ENCODE measurements at regions not wholly inside any gene's neighbourhood (a gene's known extent, or its start where the extent isn't known, plus 50 kb on each side); places are given as distances from the start of the nearest gene placed in this dataset.

DNA sequence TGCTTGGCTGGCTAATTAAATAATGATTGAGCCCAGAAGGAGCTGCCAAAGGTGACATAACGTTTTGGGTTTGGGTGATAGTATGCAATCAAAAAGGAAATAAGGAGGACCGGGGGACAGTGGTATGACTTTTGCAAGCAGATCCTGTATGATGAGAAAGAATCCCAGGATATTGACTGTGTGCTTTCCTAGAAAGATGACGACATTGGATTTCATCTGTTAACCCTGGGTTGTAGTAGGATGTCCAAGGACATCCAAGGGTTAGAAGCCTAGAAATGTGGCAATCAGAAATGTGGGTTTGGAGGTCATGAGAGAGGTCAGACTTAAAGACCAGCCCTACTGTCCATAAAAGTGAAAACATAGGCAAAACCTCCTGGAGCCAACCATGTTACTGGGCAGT lies 50.3 kb upstream of the HMHB1 start:
- no peak for DNase-seq

DNA sequence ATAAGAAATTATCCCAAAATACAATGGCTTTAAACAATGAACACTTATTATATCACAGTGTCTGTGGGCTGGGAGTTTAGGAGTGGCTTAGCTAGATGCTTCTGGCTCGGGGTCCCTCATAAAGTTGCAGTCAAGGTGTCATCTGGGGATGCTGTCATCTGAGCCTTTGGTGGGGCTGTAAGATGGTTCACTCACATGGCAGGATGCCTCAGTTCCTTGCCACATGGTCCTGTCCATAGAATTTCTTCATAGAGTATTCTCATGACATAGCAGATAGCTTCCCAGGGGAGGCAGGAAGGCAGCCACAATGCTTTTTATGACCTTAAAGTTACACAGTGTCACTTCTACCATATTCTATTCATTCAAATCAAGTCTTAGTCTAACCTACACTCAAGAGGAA lies 51.2 kb upstream of the HMHB1 start:
- DNase-seq: no peak

DNA sequence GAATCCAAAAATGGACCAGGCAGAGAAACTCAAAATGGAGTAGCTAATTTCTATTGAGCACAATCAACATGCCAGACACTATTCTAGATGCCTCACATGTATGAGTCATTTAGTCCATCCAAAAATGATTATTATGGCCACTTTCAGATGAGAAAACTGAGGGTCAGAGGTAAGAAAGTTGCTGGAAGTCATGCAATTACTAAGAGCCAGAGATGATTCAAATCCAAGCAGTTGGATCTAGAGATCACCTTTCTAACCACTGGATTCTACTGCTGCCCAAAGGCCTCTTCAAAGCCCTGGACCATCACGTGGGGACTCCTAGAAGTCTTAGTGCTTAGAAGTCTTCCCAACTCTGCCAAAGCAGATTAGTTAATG lies 51.8 kb upstream of the HMHB1 start:
- no peak for DNase-seq

DNA sequence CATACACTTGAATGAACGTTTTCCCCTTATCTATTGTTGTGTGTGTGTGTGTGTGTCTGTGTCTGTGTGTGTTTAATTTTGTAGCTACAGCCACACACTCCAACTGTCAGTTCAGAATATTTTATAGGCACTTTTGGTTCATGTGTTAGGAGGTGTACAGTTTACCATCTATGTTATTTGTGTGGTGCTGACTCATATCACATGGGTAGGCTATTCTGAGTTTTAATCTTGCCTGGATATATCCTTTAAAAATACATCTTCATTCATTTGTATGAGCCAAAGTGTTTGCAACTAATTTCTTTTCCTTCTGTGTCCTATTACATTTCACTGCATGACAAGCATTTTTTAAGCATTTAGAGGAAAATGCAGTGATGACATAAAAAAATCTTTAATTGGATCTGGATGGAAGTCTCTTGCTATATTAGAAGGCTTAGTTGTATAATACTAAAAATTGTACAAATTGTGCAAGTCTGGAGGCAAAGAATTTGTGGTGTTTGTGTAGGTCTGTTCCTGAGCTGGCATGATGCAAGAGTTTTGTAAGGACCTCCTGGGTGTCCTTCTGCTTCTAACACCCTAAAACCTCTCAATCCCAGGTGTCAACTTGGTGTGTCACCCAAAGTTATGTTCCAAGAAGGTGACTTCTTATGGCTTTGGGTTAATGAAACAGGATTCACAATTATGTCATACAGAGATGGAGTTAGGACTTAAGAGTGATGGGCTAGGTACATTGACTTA lies 52.4 kb upstream of the HMHB1 start:
- DNase-seq: no peak

DNA sequence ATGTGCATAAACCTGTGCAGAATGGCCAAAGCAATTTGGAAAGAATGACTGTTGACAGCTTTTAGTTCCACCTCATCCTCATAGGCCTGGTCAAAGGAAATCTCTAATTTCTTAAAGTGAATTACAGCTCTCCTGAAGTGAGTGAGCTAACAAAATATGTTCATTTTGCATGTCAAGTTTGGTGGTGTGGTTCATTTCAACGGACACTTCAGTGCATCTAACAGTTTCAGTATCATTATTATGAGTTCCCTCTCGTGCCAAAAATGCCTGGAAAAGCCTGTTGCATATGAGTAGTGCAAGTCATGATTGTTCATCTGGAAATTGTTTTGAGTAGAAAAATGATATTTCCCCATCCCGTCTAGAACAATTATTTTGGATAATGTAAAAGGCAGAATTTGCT lies 53.2 kb upstream of the HMHB1 start:
- DNase-seq: no peak

DNA sequence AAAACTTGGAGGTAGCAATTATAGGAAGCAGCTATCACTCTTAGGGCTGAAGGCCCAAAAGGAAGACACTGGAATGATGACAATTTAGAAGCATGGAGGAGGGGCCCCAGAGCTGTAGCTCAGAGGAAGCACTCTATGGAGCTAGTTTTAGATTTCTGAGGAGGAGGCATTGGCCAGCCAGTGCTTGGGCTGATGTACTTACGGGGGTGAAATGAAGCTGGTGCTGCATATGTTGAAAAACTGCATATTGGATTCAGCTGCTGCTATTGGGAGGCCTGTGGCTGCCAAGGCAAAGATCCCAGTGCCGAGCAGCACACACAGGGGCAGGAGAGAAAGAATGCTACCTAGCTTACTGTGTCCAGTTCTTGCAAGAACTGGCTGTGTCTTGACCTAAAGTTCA lies 53.9 kb upstream of the HMHB1 start:
- DNase-seq: no peak

DNA sequence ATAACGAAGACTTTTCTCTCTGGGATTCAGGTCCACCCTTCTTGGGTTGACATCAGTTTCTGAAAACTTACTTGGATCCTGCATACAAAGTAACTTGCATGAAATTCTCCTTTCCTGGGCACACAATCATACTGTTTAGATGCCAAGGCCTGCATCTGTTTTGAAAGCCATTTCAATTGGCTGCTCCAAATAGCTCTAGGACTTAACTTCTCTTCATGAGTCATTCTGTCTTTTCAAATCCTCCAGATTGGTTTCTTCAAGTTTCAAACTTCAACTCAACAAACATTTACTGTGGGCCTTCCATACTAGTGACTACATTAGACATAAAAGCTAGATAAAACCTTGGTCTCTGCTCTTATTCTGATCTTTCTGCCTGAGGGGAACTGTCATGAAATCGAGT lies 54.8 kb upstream of the HMHB1 start:
- no peak for DNase-seq

DNA sequence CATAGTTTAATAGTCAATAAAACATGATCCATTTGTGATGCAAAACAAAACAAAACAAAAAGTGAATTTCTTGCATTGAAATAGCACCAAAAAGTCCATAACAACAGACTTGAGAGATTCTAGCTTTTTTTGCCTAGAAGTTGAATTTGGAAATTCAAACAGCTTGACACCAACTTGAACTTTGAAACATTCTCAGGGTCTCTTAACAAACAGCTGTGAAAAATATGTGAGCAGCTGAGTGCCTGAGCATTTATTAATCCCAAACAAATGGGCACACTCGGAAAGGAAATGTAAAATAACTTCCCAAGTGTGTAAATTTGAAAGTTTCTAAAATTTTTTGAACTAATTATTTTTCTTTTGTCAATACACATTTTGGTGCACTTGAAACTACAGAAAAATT lies 56.0 kb upstream of the HMHB1 start:
- no peak for DNase-seq

DNA sequence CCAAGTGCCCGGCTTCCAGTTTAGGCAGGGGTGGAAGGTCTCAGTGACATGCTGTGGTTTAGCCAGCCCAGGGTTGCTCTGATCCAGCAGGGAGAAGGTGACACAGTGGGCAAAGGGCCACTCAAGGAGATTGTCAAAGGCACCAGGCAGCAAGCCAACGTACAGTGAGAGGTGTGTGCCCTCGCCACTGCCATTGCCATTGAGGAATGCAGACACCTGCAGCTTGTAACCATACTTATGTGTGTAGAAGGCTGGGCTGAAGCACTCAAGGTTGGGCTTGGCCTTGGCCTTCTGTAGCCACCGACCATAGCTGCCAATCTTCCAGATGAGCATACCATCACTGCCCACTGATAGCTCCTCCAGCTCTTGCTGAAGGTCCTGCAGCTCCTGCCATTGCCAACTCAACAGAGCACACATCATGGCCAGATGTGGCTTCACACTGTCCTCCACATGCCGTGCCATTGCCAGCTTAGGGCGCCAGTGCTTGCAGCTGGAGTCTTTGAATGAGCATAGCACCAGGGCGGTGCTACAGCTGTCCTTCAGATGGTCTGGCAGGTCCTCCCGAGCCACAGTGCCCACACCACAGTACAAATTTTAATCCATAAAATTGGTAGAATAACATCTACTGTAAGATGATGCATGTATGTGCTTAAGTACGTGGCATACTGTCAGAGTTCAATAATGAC lies 59.7 kb upstream of the HMHB1 start:
- DNase-seq: no peak

DNA sequence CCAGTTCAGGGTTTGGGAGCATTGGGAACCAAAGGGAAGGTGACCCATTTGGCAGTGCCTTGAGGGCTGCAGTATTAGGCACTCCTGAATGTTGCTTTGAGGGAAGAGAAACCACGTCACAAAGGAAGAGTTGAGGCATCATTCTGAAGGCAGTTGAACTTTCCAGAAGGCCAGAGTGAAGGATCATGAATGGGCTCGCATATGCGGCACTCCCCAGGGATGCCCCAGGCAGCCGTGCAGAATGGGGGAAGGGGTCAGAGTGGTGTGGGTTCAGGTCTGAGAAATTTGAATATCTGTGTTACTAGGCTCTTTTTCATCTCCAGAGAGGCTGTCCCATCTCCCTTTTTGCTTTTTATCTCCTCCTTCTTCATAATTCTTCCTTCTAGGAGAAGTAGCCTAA lies 60.6 kb upstream of the HMHB1 start:
- DNase-seq: no peak

DNA sequence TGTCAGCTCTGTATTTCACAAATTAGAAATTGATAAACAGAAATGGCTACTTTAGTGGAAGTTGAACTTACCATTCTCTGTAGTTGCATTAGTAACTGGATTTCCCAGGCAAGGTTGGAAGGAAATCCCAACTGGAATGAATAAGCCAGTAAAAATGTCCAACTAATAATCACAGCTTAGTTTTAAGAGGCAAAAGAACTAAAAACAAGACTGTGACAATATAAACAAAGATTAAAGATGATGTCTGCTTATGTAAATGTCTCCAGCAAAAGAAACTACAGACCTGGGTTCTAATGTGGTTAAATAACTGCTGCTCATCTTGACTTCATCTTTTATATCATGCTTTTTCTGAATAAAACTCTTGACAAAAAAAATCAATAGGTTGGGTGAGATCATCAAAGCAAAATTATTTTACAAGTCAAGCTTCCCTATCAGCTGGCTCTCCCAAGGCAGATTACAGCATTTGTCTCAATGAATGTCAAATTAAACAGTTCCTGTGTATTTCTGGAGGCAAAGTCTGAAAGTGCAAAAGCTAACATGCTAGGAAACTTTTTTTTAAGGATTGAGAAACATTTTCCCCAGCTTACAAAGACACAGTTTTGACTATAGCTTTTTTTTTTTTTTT lies 62.3 kb upstream of the HMHB1 start:
- no peak for DNase-seq

DNA sequence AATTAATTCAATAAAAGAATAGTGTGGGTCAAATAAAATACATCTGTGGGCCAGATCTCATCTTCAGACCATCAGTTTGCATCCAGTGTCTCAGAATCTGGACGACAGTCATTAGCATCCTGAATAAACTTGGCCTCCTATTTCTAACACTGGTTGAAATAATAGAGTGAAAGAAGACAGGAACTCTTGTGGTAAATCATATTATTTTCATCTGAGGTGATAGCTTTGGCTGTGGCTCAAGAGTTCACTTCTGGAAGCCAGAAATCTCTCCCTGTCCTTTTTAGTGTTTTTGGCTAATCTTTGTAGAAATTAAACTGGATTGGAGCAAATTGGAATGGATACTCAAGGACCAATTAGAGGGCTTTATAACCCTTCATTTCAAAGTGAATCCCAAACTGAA lies 63.4 kb upstream of the HMHB1 start:
- no peak for DNase-seq

DNA sequence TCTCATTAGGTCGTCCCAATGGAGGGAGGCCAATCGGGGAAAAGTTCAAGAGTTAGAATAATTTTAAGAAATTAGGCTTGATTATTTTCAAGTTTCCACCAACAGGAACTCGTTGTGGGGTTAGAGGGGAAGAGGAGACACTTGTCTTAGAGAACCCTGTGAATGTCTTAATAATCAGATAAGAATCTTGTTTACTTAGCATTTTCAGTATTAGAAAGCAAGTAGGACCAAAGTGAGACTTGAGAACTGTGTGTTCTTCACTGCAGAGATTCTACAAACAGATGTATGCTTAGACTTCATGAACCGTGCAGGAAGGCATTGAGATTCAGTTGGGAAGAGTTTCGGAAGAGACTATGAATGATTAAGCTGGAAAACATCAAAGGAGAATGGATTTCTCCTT lies 69.0 kb upstream of the HMHB1 start:
- no peak for DNase-seq

DNA sequence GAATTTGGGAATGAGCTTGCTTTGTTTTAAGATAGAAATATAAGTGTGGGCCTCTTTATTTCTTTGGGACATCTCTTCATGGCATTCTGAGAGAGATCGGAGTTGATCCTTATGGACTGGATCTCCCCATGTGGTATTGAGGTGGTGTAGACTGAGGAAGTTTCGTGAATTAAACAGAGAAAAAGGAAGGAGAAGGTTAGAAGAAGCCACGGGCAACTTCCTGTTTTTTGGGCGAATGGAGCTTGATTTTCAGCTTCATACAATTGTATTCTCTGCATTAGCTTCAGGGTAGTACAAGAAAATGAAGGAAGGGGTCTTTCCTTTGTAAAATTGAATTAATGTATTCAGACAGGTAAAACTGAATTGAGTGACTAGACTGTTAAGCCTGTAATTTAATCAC lies 70.5 kb upstream of the HMHB1 start:
- no peak for DNase-seq

DNA sequence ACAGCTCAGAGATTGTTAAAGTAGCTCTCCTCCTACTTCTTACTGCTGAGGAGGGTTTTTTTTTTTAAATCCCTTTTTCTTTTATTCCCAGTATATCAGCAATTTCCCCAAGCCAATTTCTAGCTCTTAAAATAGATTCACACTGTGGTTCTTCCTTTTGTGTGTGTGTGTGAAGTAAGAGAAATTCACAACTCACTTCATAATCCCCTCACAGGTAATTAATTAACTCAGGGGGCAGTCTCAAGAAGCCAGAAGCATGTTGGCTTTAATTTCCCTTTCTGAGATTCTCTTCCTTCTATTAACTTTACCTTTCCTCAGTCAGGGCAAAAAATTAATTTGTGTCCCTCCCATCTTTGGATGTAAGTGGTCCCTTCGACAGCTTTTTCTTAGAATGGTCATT lies 71.0 kb upstream of the HMHB1 start:
- DNase-seq: no peak

DNA sequence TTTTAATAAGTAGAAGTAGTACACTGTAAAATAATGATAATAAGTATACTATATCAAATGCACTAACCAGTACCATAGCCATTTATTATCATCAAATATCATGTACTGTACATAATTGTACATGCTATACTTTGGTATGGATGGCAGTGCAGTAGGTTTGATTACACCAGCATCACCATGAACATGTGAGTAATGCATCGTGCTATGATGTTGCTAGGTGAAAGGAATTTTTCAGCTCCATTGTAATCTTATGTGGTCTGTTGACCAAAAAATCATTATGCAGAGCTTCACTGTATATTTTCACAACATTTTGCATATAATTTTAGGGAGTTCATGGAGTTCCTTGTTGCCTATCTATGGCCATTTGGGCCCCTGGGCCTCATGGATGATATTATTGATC lies 72.2 kb upstream of the HMHB1 start:
- DNase-seq: no peak

DNA sequence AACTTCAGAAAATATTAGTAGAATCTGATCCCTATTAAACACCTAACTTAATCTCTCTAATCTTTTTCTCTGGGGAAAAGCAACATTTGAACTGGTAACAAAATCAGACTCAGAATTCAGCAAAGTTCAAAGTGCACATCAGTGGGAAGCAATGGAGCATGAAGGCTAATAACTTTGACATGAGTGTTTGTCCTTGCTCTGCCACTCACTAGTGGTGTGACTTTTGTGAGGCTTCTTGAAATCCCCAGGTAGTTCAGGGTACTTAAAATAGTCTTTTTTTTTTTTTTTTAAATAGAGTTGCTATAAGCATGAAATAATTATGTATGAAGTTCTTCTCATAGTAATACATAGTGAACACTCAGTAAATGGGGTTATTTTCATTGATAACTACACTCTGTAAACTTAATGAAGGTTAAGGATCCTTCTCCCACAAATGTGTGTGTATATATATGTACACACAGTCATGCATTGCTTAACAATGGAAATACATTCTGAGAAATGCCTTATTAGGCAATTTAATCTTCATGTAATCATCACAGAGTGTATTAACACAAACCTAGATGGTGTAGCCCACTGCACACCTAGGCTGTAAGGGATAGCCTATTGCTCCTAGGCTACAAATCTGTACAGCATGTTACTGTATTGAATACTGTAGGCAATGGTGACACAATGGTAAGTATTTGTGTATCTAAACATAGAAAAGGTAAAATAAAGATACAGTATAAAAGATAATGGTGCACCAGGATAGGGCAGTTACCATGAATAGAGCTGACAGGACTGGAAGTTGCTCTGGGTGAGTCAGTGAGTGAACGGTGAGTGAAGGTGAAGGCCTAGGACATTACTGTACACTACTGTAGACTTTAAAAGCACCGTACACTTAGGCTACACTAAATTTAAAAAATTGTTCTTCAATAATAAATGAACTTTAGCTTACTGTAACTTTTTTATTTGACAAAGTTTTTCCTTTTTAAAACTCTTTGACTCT lies 73.3 kb upstream of the HMHB1 start:
- DNase-seq: no peak

DNA sequence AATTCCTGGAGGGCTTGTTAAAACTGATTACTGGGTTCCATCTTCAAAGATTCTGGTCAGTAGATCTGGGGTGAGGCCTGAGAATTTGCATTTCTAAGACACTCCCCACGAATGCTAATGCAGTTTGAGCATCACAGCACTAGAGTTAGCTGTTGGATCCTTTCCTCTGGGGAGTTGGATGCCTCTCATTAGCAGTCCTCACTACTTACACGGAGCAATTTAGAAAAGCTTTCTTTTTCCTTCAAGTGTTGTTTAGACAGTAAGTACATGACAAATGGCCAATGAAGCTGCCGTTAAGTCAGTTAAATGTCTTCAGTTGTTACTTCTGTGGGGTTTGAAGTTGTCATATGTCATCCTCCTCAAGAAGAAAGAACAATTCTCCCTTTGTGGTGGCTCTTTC lies 74.9 kb upstream of the HMHB1 start:
- DNase-seq: no peak

DNA sequence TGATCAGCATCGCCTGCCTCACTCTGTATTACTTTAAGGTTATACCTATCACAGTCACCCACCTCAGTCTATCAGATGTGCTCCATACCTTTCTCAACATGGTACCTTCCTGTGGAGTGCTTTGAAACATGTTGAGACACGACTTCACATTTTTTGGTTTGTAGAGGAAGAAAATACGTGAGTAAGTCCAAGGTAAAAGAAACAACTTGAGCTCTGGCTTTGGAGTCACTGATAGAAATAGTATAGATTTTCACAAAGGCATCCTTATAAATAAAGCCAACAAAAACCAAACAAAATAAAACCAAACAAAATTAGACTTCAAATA lies 77.5 kb upstream of the HMHB1 start:
- DNase-seq: no peak

DNA sequence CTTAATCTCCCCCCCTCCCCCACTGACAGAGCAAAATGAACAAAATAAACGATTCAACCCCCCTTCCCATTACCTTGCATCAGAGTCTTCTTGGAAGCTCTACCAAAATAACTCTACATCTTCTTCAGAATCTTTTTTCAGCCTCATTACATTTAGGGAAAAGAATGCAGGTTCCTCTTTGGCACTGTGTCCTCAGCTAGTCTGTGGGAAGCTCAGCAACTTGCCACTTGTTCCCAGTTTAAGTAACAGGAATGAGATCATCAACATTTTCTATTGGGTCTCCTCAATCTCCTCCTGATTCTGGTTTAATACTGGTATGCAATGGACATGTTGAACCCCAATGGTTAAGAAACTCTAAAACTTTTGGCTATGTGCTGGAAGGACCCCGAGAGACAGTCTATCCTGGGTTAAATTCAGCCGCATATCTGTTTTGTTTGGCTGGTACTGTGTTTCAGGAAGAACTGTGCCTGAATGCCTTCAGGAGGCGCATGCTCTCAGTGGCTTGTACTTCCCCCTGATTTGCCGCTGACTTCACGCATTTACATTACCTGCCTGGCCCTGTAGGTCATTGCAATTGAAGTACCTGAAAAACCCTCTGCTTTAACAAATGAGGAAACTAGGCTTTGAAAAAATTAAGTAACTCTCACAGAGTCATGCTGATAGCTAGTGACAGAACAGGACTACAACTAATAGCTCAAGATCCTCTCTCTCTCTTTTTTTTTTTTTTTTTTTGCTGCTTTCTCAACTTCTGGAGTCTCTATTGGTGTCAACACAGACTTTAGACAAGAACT lies 78.1 kb upstream of the HMHB1 start:
- DNase-seq: no peak

DNA sequence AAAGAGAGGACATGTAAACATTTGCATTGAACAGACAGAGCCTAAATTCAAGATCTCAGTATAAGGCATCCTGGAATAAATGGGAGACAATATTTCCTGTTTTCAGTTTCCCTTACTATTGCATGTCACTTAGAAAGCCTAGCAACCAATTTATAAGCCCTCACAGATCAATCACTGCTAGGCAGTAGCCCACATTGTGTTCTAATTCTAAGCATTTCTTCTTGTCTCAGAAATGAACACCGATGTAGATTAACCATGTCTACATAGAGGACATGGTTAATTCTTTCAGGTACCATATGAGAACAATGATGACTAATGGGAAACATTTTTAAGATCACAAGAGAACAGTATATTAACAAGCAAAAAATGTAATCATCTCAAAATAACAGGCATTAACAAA lies 79.6 kb upstream of the HMHB1 start:
- DNase-seq: no peak

DNA sequence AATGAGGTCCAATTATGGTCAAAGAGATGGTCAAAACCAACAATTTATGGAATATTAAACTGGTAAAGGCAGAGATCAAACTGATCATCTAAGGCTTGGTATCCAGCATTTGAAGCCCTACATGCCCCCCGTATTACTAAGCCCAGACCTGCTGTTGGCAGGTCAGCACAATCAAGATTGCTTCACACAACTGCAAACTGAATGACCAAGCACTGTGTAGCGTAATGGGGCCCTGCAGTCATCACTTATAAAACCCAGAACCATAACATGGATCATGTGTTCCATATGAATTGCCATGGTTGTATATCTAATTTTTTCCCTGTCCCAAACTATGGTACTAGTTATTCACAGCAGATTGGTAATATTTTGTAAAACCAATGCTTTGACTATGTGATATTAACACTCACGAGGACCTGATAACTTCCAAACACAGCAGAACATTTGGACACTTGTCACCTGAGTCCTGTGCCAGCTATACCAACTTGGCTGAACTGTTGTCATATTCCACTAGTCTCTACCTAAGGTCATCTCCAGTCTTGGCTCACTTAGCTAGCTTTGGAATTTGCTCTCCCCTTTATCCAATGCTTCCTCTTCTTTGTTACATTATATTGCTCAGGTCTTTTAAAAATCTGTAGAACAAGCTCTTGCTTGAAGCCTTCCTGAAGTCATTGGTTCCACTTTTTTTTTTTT lies 81.7 kb upstream of the HMHB1 start:
- no peak for DNase-seq

All from CD4-positive, alpha-beta T cell treated with Interferon alpha-2 for 1 hour (primary cell).